Fibroblast of lung (primary cell): ENCODE measurements at regions not wholly inside any gene's neighbourhood (a gene's known extent, or its start where the extent isn't known, plus 50 kb on each side); places are given as distances from the start of the nearest gene placed in this dataset.

Source experiments
- EZH2 ChIP-seq: IDR thresholded peaks from 2 replicates; pipeline ENCODE4 v1.5.1; 2012; ENCODE audit warnings: low read length, control low read depth, mild to moderate bottlenecking; ENCODE audit errors: missing control alignments
- TF ChIP-seq, protein P1 (sequence below), 2 donors: IDR thresholded peaks in 1 of 2; conservative IDR thresholded peaks in 1 of 2; 1 replicate in 1 of 2; 2 replicates in 1 of 2; pipeline ENCODE4 v1.5.1; 2011 to 2012; ENCODE audit warnings: low read length in 2 of 2, control low read depth in 1 of 2, inconsistent platforms in 1 of 2, low read depth in 1 of 2, mild to moderate bottlenecking in 1 of 2

DNA sequence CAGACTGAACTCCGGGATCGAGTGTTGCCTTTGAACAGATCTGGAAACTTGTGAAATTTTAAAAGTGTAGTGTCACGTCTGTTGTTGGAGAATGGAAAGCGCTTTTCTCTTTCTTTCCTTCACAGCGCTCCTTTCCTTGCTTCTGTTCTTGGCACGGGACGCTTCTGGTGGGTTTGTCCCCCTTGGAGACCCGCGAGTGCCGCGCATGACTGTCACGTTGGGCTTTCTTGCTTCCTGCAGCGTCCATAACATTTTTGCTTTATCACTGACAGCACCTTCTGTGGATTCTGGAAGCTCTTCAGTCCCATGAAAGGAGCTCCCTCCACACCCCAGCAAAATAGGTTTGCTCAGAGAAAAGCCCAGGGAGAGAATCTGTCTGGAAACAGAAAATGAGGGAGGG, 193.0 kb upstream of the TMEM132C start:
- TF ChIP-seq, protein P1, sequence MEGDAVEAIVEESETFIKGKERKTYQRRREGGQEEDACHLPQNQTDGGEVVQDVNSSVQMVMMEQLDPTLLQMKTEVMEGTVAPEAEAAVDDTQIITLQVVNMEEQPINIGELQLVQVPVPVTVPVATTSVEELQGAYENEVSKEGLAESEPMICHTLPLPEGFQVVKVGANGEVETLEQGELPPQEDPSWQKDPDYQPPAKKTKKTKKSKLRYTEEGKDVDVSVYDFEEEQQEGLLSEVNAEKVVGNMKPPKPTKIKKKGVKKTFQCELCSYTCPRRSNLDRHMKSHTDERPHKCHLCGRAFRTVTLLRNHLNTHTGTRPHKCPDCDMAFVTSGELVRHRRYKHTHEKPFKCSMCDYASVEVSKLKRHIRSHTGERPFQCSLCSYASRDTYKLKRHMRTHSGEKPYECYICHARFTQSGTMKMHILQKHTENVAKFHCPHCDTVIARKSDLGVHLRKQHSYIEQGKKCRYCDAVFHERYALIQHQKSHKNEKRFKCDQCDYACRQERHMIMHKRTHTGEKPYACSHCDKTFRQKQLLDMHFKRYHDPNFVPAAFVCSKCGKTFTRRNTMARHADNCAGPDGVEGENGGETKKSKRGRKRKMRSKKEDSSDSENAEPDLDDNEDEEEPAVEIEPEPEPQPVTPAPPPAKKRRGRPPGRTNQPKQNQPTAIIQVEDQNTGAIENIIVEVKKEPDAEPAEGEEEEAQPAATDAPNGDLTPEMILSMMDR (conservative IDR thresholded peaks at IDR 0.05 in 1 of 2, IDR thresholded peaks at IDR 0.05 in 1 of 2; ENCODE audit: low read depth in 1 of 2, low read length in 2 of 2) = no peak
- no peak for TF ChIP-seq EZH2
